ENCODE measurements at regions not wholly inside any gene's neighbourhood (a gene's known extent, or its start where the extent isn't known, plus 50 kb on each side); places are given as distances from the start of the nearest gene placed in this dataset.

DNA sequence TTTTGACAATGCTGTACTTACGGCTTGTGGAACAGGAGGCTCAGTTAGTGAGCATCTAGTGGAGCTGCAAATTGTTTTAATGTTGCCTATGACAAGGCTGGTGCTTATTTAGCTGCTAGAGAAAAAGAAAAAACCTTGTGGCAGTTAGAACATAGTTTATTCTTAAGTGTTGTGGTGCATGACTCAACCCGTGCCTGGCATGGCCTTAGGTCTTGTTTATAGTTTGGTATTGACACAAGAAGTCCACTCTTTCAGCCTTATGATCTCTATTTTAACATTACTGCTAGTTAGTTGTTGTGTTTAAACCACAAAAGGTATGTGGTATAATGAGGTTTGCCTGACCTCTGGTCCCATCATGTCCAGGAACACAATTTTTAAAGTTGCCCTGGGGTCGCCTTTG, 744.6 kb downstream of the FAM181B start:
- no TSS peak for BruUV-seq (replicated peaks)
- no peak for DNase-seq (ENCODE audit: low read depth, low spot score)
- POLR2A ChIA-PET: no interaction called here

More for the DNA sequence above, 744.6 kb downstream of the FAM181B start:
- Histone ChIP-seq H3K4me3 (replicated peaks in 1 of 3; ENCODE audit: insufficient read depth in 1 of 3, low read depth in 1 of 3, low read length in 3 of 3) (no peak overlapping the region), H3K79me2 (ENCODE audit: control insufficient read depth, insufficient read depth, low read length) (no peaks in the 10 kb centered on the region), H3K4me1 (ENCODE audit: control insufficient read depth, extremely low read depth, insufficient read depth, low read length) (no peaks in the 10 kb centered on the region), H4K20me1 (replicated peaks; ENCODE audit: control insufficient read depth, extremely low read depth, insufficient read depth, low read length) (no peaks in the 10 kb centered on the region), H3K9ac (replicated peaks; ENCODE audit: extremely low read depth, insufficient read depth, low read length) (no peak overlapping the region), H2AFZ (ENCODE audit: low read depth, low read length) (no peak overlapping the region), H3K36me3 (ENCODE audit: control insufficient read depth in 2 of 2, extremely low read depth in 1 of 2, insufficient read depth in 2 of 2, low read length in 2 of 2) (no peaks in the 10 kb centered on the region), H3K27ac (ENCODE audit: insufficient read depth, low read depth, low read length) (no peak overlapping the region), H3K9me1 (replicated peaks; ENCODE audit: control insufficient read depth, extremely low read depth, insufficient read depth, low read length) (no peaks in the 10 kb centered on the region), H3K4me2 (ENCODE audit: insufficient read depth, low read length) (no peak overlapping the region), H3K27me3 (ENCODE audit: control insufficient read depth in 2 of 2, insufficient read depth in 2 of 2, low read length in 2 of 2) (no peaks in the 10 kb centered on the region), H3K9me3 (replicated peaks; ENCODE audit: control insufficient read depth, insufficient read depth, low read length) (peaks cover 2% of the 10 kb centered on the region)
- dilution Hi-C loops (cut with MboI; ENCODE audit: extremely low pct_ligation_motif_present, low sequenced_read_pairs): no loop called here
- intact Hi-C loops (cut with micrococcal nuclease): no loop called here
- CTCF ChIA-PET: no interaction called here
- TF ChIP-seq JUN (IDR thresholded peaks at IDR 0.05; ENCODE audit: borderline replicate concordance, insufficient read depth, insufficient read length, low read depth): no peak
- no peak for TF ChIP-seq POLR2AphosphoS5 (IDR thresholded peaks at IDR 0.05; ENCODE audit: insufficient read depth, low read depth, low read length)
- no peak for TF ChIP-seq MAX (IDR thresholded peaks at IDR 0.05; ENCODE audit: insufficient read depth, insufficient read length)
- no peak for TF ChIP-seq FOS (IDR thresholded peaks at IDR 0.05; ENCODE audit: borderline replicate concordance, insufficient read depth, low read length)
- no peak for TF ChIP-seq EZH2 (IDR thresholded peaks at IDR 0.05; ENCODE audit: borderline replicate concordance, low read depth, low read length, severe bottlenecking)
- TF ChIP-seq GATA2 (IDR thresholded peaks at IDR 0.05; ENCODE audit: insufficient read depth, insufficient read length, low read depth, low read length): no peak
- TF ChIP-seq MYC (IDR thresholded peaks at IDR 0.05; ENCODE audit: low read depth, low read length): no peak
- TF ChIP-seq CTCF (IDR thresholded peaks at IDR 0.05; ENCODE audit: extremely low read depth in 1 of 2, insufficient read depth in 1 of 2, low read depth in 1 of 2, low read length in 2 of 2): no peak
- TF ChIP-seq POLR2A (IDR thresholded peaks at IDR 0.05; ENCODE audit: low read depth, low read length): no peak
- no peak for FAIRE-seq
